K562 (cell line): ENCODE measurements at regions not wholly inside any gene's neighbourhood (a gene's known extent, or its start where the extent isn't known, plus 50 kb on each side); places are given as distances from the start of the nearest gene placed in this dataset.

Experiments
- ARHGAP35 ChIP-seq: fragments of 450-650 bp; IDR thresholded peaks from 2 replicates; pipeline ENCODE4 v1.6.1; 2018; ENCODE audit not compliant: partially characterized antibody
- ARID2 ChIP-seq: fragments of 450-650 bp; IDR thresholded peaks from 2 replicates; pipeline ENCODE4 v1.6.1; 2017; ENCODE audit warnings: antibody characterized with exemption, mild to moderate bottlenecking
- CCAR2 ChIP-seq: fragments of 200-400 bp; formaldehyde crosslinking; IDR thresholded peaks from 2 replicates; pipeline ENCODE4 v1.6.1; 2017; ENCODE audit warnings: mild to moderate bottlenecking, low read depth, low read length
- ETV5 ChIP-seq: sonication (generic); formaldehyde crosslinking; IDR thresholded peaks from 2 replicates; pipeline ENCODE4 v1.4.0; 2020; ENCODE audit warnings: low read depth, mild to moderate bottlenecking, missing genetic modification reagents
- MTA3 ChIP-seq: fragments of 450-650 bp; formaldehyde crosslinking; IDR thresholded peaks from 2 replicates; pipeline ENCODE4 v1.6.1; 2017; ENCODE audit warnings: mild to moderate bottlenecking, borderline replicate concordance
- POLR2A ChIP-seq: fragments of 450-650 bp; conservative IDR thresholded peaks from 2 replicates; pipeline ENCODE4 v1.6.1; 2016
- PURB ChIP-seq: sonication (generic); formaldehyde crosslinking; IDR thresholded peaks from 2 replicates; pipeline ENCODE4 v1.9.0; 2021; ENCODE audit warnings: low read depth, mild to moderate bottlenecking, missing genetic modification reagents
- SNIP1 ChIP-seq: fragments of 450-650 bp; IDR thresholded peaks from 2 replicates; pipeline ENCODE4 v1.7.1; 2017; ENCODE audit warnings: low read depth, mild to moderate bottlenecking
- ZNF408 ChIP-seq: fragments of 250-450 bp; sonication (Bioruptor Pico); IDR thresholded peaks from 2 replicates; pipeline ENCODE4 v1.4.0; 2020; ENCODE audit warnings: low read depth, mild to moderate bottlenecking, moderate library complexity
- ZNF707 ChIP-seq: fragments of 250-450 bp; sonication (Bioruptor Pico); conservative IDR thresholded peaks from 2 replicates; pipeline ENCODE4 v1.8.0; 2022; ENCODE audit warnings: inconsistent platforms, mild to moderate bottlenecking, moderate library complexity
- TF ChIP-seq, protein P1 (sequence below): IDR thresholded peaks from 2 replicates; pipeline ENCODE4 v1.6.1; 2011; ENCODE audit not compliant: insufficient read length; ENCODE audit errors: extremely low read depth
- TF ChIP-seq, protein P2 (sequence below): fragments of 450-650 bp; IDR thresholded peaks from 2 replicates; pipeline ENCODE4 v1.7.0; 2016; ENCODE audit warnings: borderline replicate concordance

DNA sequence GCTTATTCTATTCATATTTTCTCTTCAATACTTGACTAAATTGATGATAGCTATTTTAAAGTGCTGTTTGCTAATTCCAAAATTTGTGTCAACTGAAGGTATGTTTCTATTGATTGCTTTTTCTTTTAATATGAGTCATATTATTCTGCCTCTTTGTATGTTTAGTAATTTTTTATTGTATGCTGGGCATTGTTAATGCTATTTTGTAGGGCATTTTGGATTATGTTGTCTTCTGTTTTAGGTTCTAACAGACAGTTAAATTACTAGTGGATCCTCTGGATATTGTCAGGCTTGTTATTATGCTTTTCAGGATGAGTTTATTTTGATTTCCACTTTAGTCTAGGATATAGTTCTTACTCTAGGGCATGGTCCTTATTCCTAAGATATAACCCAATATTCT, 55.6 kb downstream of the C1QL2 start (continued):
- TF ChIP-seq MTA3 (no peak), PURB (CRISPR knock-in tag) (no peak), CCAR2 (no peak), ARHGAP35 (no peak), ZNF707 (CRISPR knock-in tag) (no peak), ETV5 (no peak), ARID2 (no peak), POLR2A (no peak), ZNF408 (CRISPR knock-in tag) (no peak), SNIP1 (no peak)
- TF ChIP-seq, protein P1, sequence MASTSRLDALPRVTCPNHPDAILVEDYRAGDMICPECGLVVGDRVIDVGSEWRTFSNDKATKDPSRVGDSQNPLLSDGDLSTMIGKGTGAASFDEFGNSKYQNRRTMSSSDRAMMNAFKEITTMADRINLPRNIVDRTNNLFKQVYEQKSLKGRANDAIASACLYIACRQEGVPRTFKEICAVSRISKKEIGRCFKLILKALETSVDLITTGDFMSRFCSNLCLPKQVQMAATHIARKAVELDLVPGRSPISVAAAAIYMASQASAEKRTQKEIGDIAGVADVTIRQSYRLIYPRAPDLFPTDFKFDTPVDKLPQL = no peak
- TF ChIP-seq, protein P2, sequence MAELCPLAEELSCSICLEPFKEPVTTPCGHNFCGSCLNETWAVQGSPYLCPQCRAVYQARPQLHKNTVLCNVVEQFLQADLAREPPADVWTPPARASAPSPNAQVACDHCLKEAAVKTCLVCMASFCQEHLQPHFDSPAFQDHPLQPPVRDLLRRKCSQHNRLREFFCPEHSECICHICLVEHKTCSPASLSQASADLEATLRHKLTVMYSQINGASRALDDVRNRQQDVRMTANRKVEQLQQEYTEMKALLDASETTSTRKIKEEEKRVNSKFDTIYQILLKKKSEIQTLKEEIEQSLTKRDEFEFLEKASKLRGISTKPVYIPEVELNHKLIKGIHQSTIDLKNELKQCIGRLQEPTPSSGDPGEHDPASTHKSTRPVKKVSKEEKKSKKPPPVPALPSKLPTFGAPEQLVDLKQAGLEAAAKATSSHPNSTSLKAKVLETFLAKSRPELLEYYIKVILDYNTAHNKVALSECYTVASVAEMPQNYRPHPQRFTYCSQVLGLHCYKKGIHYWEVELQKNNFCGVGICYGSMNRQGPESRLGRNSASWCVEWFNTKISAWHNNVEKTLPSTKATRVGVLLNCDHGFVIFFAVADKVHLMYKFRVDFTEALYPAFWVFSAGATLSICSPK = no peak
- TF ChIP-seq, all 486 proteins: peak for 0
